GM12878 (cell line): ENCODE measurements at regions not wholly inside any gene's neighbourhood (a gene's known extent, or its start where the extent isn't known, plus 50 kb on each side); places are given as distances from the start of the nearest gene placed in this dataset.

Experiments
- ATAC-seq: fragments of 200-7000 bp; cut with Tn5 transposase; 3 replicates; pipeline ENCODE4 v1.9.1; 2020; ENCODE audit warnings: mild to moderate bottlenecking, moderate library complexity
- BruUV-seq: library from RNA; stranded (reverse); fragments of 400-500 nt; replicated peaks from 2 replicates; lab custom pipeline; 2021; lab: Mats Ljungman, UMichigan
- CTCF ChIA-PET: fragments of 300-600 bp; sonication (Branson Sonifier 250); formaldehyde crosslinking; extraction: SDS; loops from one replicate; lab custom pipeline; 2021; ENCODE audit warnings: inconsistent platforms; lab: Yijun Ruan, JAX
- POLR2A ChIA-PET: fragments of 350-600 bp; formaldehyde crosslinking; extraction: SDS; loops from one replicate; lab custom pipeline; 2021; ENCODE audit warnings: inconsistent platforms; lab: Charles Lee
- RAD21 ChIA-PET: fragments of 300-600 bp; sonication (Branson Sonifier 250); formaldehyde crosslinking; loops from one replicate; lab custom pipeline; 2023; ENCODE audit warnings: antibody characterized with exemption; ENCODE audit not compliant: unreplicated experiment; lab: Charles Lee
- SMC1A ChIA-PET: fragments of 300-600 bp; sonication (Branson Sonifier 250); formaldehyde crosslinking; loops from one replicate; lab custom pipeline; 2023; ENCODE audit not compliant: unreplicated experiment, uncharacterized antibody; lab: Charles Lee
- DNase-seq: peaks from one replicate; pipeline ENCODE4 v3.0.0-alpha.2; 2011; ENCODE audit warnings: low read depth, low spot score
- FAIRE-seq: peaks from 3 replicates; lab custom pipeline; 2011; peaks lifted over from hg19 to GRCh38; lab: Jason Lieb, UNC
- H2AFZ ChIP-seq: 2 replicates; pipeline ENCODE4 v1.6.0; 2011; ENCODE audit warnings: low read depth, low read length, control low read depth; ENCODE audit not compliant: control insufficient read depth
- H3K27ac ChIP-seq: 2 replicates; pipeline ENCODE4 v1.5.1; 2011; ENCODE audit warnings: control low read depth; ENCODE audit not compliant: control insufficient read depth, insufficient read depth
- H3K27me3 ChIP-seq, 2 experiments: replicated peaks in 1 of 2; 2 replicates each; pipeline versions ENCODE4 v1.6.0 to v1.6.1; 2011; ENCODE audit warnings: low read length in 1 of 2; ENCODE audit not compliant: control insufficient read depth in 2 of 2, insufficient read depth in 2 of 2
- H3K36me3 ChIP-seq, 2 experiments: 2 replicates each; pipeline ENCODE4 v1.5.1; 2011; ENCODE audit warnings: low read length in 1 of 2; ENCODE audit not compliant: control insufficient read depth in 2 of 2, insufficient read depth in 2 of 2
- H3K4me1 ChIP-seq: 2 replicates; pipeline ENCODE4 v1.6.1; 2011; ENCODE audit warnings: mild to moderate bottlenecking, low read length, moderate library complexity, mixed read lengths; ENCODE audit not compliant: control insufficient read depth, insufficient read depth
- H3K4me2 ChIP-seq: 2 replicates; pipeline ENCODE4 v1.6.0; 2011; ENCODE audit warnings: control low read depth; ENCODE audit not compliant: control insufficient read depth, insufficient read depth
- H3K4me3 ChIP-seq: fragments of 200-600 bp; sonication (generic); 2 replicates; pipeline ENCODE4 v1.5.1; 2016
- H3K79me2 ChIP-seq: 2 replicates; pipeline ENCODE4 v1.6.0; 2011; ENCODE audit warnings: low read length; ENCODE audit not compliant: control insufficient read depth, insufficient read depth
- H3K9ac ChIP-seq: 2 replicates; pipeline ENCODE4 v1.8.0; 2011; ENCODE audit warnings: low read length, control low read depth, mixed read lengths; ENCODE audit not compliant: control insufficient read depth, insufficient read depth
- H3K9me3 ChIP-seq: replicated peaks from 3 replicates; pipeline ENCODE4 v1.5.1; 2011; ENCODE audit warnings: mild to moderate bottlenecking, low read length; ENCODE audit not compliant: control insufficient read depth, insufficient read depth
- H4K20me1 ChIP-seq: 2 replicates; pipeline ENCODE4 v1.6.0; 2011; ENCODE audit not compliant: control insufficient read depth, insufficient read depth
- EED ChIP-seq: sonication (generic); IDR thresholded peaks from 2 replicates; pipeline ENCODE4 v1.6.1; 2016; ENCODE audit warnings: antibody characterized with exemption, low read depth
- NFYB ChIP-seq: IDR thresholded peaks from 2 replicates; pipeline ENCODE4 v1.6.1; 2011; ENCODE audit warnings: low read depth, mild to moderate bottlenecking, low read length, improper control_type of control experiment, moderate library complexity; ENCODE audit not compliant: insufficient read depth
- PBX3 ChIP-seq: IDR thresholded peaks from 2 replicates; pipeline ENCODE4 v1.6.1; 2011; ENCODE audit warnings: mild to moderate bottlenecking, low read depth, low read length, moderate library complexity; ENCODE audit not compliant: insufficient replicate concordance
- PKNOX1 ChIP-seq: fragments of 450-650 bp; IDR thresholded peaks from 2 replicates; pipeline ENCODE4 v1.6.1; 2016; ENCODE audit warnings: mild to moderate bottlenecking
- POLR2AphosphoS2 ChIP-seq: IDR thresholded peaks from 2 replicates; pipeline ENCODE4 v1.6.1; 2011; ENCODE audit warnings: low read depth, mild to moderate bottlenecking, low read length, improper control_type of control experiment, moderate library complexity
- SUPT20H ChIP-seq: IDR thresholded peaks from 2 replicates; pipeline ENCODE4 v1.6.1; 2011; ENCODE audit warnings: low read depth, mild to moderate bottlenecking, low read length, moderate library complexity, borderline replicate concordance; ENCODE audit not compliant: control insufficient read depth
- ZNF592 ChIP-seq: fragments of 450-650 bp; IDR thresholded peaks from 2 replicates; pipeline ENCODE4 v1.6.1; 2017; ENCODE audit warnings: mild to moderate bottlenecking, moderate library complexity
- in situ Hi-C: fragments of 300-500 bp; cut with MboI; formaldehyde crosslinking; loops from 9 replicates; pipeline ENCODE4 v1.14.3; 2018; ENCODE audit warnings: mixed read lengths
- intact Hi-C: fragments of 100-400 bp; cut with micrococcal nuclease; formaldehyde crosslinking; loops from one replicate; pipeline ENCODE4 v1.14.2; 2022; ENCODE audit not compliant: unreplicated experiment
- TF ChIP-seq, protein P1 (sequence below): IDR thresholded peaks from 2 replicates; pipeline ENCODE4 v1.6.1; 2012; ENCODE audit warnings: low read depth, low read length, improper control_type of control experiment
- TF ChIP-seq, protein P2 (sequence below): IDR thresholded peaks from 2 replicates; pipeline ENCODE4 v1.6.1; 2012; ENCODE audit warnings: improper control_type of control experiment, low read depth, low read length; ENCODE audit not compliant: insufficient replicate concordance

DNA sequence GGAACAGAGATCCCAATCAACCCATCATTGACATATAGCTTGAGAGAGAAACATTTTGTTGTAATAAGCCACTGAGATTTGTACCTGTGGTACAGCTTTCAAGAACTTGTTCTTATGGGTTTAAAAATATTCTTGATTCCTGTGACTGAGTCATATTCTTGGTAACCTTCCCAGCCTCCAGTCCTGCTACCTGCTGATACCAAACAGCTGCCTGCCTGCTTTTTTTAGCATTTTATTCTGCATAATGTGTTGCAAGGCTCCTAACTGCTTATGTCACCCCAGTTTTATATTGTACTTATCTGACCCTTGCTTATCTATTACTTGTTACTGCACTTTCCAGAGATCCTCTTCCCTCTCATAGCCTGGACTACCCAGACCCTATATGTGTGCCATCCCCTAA is 349.3 kb upstream of the SOX2 start:
- Histone ChIP-seq H2AFZ (no peak overlapping the region), H3K9me3 (no peaks in the 10 kb centered on the region), H3K27ac (no peak overlapping the region), H3K27me3 (no peaks in the 10 kb centered on the region), H3K36me3 (no peaks in the 10 kb centered on the region), H4K20me1 (no peaks in the 10 kb centered on the region), H3K4me2 (no peak overlapping the region), H3K9ac (no peak overlapping the region), H3K4me1 (no peaks in the 10 kb centered on the region), H3K4me3 (no peak overlapping the region), H3K79me2 (no peaks in the 10 kb centered on the region)
- ATAC-seq (no peak), FAIRE-seq (no peak), DNase-seq (no peak)
- CTCF ChIA-PET = no interaction called here
- no TSS peak for BruUV-seq
- intact Hi-C loops = no loop called here
- SMC1A ChIA-PET = interaction anchor here (1.1 kb wide), 1 partner anchor 17 kb away, joined by 3 read pairs; no protein-coding TSS in a partner anchor
- POLR2A ChIA-PET = no interaction called here
- in situ Hi-C loops = no loop called here
- RAD21 ChIA-PET = no interaction called here
- no peak for TF ChIP-seq PBX3
- no peak for TF ChIP-seq PKNOX1
- no peak for TF ChIP-seq POLR2AphosphoS2
- no peak for TF ChIP-seq SUPT20H
- TF ChIP-seq, protein P1, sequence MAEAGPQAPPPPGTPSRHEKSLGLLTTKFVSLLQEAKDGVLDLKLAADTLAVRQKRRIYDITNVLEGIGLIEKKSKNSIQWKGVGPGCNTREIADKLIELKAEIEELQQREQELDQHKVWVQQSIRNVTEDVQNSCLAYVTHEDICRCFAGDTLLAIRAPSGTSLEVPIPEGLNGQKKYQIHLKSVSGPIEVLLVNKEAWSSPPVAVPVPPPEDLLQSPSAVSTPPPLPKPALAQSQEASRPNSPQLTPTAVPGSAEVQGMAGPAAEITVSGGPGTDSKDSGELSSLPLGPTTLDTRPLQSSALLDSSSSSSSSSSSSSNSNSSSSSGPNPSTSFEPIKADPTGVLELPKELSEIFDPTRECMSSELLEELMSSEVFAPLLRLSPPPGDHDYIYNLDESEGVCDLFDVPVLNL = no peak
- no peak for TF ChIP-seq EED
- TF ChIP-seq NFYB = no peak
- TF ChIP-seq, protein P2, sequence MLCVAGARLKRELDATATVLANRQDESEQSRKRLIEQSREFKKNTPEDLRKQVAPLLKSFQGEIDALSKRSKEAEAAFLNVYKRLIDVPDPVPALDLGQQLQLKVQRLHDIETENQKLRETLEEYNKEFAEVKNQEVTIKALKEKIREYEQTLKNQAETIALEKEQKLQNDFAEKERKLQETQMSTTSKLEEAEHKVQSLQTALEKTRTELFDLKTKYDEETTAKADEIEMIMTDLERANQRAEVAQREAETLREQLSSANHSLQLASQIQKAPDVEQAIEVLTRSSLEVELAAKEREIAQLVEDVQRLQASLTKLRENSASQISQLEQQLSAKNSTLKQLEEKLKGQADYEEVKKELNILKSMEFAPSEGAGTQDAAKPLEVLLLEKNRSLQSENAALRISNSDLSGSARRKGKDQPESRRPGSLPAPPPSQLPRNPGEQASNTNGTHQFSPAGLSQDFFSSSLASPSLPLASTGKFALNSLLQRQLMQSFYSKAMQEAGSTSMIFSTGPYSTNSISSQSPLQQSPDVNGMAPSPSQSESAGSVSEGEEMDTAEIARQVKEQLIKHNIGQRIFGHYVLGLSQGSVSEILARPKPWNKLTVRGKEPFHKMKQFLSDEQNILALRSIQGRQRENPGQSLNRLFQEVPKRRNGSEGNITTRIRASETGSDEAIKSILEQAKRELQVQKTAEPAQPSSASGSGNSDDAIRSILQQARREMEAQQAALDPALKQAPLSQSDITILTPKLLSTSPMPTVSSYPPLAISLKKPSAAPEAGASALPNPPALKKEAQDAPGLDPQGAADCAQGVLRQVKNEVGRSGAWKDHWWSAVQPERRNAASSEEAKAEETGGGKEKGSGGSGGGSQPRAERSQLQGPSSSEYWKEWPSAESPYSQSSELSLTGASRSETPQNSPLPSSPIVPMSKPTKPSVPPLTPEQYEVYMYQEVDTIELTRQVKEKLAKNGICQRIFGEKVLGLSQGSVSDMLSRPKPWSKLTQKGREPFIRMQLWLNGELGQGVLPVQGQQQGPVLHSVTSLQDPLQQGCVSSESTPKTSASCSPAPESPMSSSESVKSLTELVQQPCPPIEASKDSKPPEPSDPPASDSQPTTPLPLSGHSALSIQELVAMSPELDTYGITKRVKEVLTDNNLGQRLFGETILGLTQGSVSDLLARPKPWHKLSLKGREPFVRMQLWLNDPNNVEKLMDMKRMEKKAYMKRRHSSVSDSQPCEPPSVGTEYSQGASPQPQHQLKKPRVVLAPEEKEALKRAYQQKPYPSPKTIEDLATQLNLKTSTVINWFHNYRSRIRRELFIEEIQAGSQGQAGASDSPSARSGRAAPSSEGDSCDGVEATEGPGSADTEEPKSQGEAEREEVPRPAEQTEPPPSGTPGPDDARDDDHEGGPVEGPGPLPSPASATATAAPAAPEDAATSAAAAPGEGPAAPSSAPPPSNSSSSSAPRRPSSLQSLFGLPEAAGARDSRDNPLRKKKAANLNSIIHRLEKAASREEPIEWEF = no peak
- TF ChIP-seq ZNF592 = no peak
